ENCODE measurements at regions not wholly inside any gene's neighbourhood (a gene's known extent, or its start where the extent isn't known, plus 50 kb on each side); places are given as distances from the start of the nearest gene placed in this dataset.

DNA sequence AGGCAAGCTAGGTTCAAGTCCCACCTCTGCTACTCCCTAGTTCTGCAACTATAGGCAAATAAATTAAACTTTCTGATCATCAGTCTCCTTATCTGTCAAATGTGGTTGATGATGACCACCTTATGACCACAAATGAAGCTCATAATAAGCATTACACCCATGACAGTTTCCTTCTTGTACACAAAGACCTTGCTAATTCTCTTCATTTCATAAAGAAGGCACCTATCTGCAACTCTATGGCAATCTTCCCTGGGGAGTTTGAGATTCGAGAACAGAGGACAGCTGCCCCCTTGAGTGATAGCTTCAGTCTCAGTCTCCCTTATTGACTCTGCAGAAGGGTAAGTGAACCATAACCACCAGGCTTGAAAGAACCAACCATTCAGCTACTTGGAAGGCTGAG is 503.1 kb upstream of the DAB1 start:
- DNase-seq (ENCODE audit: insufficient read length) (no peak), FAIRE-seq (no peak)
- no peak for TF ChIP-seq TAF1 (IDR thresholded peaks at IDR 0.05; ENCODE audit: borderline replicate concordance, low read depth, low read length)
- TF ChIP-seq POLR2AphosphoS5 (IDR thresholded peaks at IDR 0.05; ENCODE audit: low read depth, low read length): no peak
- TF ChIP-seq POLR2A (IDR thresholded peaks at IDR 0.05; ENCODE audit: low read depth, low read length): no peak

DNA sequence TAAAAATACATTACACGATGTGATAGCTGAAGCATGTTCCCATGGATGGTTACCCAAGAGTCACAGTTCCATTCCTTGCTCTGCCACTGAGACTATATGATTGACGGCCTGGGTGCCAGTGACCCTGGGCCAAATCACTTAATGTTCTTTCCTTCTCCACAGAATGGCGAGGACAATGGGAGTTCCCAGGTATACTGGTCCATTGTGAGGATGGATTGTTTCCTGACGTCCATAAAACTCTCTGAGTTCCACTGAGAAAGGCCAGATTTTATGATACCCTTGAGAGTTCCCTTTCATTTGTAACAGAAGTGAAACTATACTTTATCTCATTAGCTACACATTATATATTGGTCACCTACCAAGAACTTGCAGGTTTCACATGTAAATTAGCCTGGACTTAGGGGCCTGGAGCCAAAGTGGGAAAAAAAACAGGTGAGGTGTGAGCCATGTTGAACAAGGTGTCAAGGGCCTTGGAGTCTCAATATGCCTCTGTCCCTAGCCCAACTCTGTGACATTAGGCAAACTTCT is 502.2 kb upstream of the DAB1 start:
- no peak for TF ChIP-seq TAF1 (IDR thresholded peaks at IDR 0.05; ENCODE audit: borderline replicate concordance, low read depth, low read length)
- no peak for TF ChIP-seq POLR2A (IDR thresholded peaks at IDR 0.05; ENCODE audit: low read depth, low read length)
- TF ChIP-seq POLR2AphosphoS5 (IDR thresholded peaks at IDR 0.05; ENCODE audit: low read depth, low read length): no peak
- FAIRE-seq: no peak
- no peak for DNase-seq (ENCODE audit: insufficient read length)

DNA sequence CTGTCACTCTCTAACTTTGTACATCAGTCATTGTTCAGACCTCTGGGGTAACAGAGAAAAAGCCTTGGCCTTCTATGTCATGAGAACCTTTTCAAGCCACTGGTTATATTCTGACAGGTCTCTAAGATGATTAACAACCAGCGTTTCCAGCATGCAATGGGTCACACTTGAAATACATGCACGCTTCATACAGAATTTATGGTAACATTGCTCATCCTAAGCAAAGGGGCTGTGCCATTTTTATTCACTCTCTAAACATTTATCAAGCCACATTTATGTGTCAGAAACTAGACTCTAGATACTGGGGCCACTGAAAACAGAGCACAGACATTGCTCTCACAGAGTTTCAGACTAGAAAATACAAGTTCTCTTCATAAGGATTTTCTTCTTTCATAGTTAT is 501.4 kb upstream of the DAB1 start:
- DNase-seq (ENCODE audit: insufficient read length) (no peak), FAIRE-seq (no peak)
- no peak for TF ChIP-seq POLR2A (IDR thresholded peaks at IDR 0.05; ENCODE audit: low read depth, low read length)
- TF ChIP-seq POLR2AphosphoS5 (IDR thresholded peaks at IDR 0.05; ENCODE audit: low read depth, low read length): no peak

DNA sequence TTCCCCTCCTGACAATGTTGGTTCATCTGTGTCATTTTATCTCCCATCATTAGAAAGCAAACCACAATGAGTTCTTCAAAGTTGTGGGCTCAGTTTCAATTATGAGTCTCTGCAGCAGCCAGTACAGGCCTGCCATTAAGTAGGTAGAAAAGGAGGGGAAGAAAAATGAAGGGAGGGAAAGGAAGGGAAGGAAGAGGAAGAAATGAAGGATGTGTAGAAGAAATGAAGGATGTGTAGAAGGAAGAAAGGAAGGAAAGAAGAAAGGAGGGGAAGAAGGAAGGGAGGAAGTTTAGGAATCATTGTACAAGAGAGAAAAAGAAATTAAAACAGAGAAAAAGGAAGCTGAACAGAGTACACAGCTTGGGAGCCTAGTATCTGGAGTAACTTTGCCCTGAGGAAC is 498.3 kb upstream of the DAB1 start:
- TF ChIP-seq POLR2A (IDR thresholded peaks at IDR 0.05; ENCODE audit: low read depth, low read length): no peak
- no peak for TF ChIP-seq TAF1 (IDR thresholded peaks at IDR 0.05; ENCODE audit: borderline replicate concordance, low read depth, low read length)
- TF ChIP-seq POLR2AphosphoS5 (IDR thresholded peaks at IDR 0.05; ENCODE audit: low read depth, low read length): no peak
- DNase-seq (ENCODE audit: insufficient read length) (no peak), FAIRE-seq (no peak)

DNA sequence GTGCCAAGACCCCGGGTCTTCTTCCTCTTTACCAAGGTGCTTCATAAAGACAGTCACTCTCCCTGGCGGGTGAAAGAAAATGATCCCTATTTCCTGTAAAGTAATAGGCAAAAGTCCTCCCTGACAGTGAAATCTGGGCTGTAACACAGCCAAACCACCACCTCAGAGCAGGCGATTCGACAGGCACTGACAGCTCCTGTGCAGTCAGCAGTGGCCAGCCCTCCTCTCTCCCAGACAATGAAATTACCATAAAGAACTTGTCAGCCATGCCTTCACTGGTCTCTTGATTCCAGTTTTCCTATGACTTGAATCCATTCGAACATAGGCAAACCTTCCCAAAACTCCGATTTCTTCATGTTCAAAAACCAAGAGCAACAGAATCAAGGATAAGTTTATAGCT is 492.2 kb upstream of the DAB1 start:
- no peak for FAIRE-seq
- TF ChIP-seq TAF1 (IDR thresholded peaks at IDR 0.05; ENCODE audit: borderline replicate concordance, low read depth, low read length): no peak
- TF ChIP-seq POLR2A (IDR thresholded peaks at IDR 0.05; ENCODE audit: low read depth, low read length): no peak
- TF ChIP-seq POLR2AphosphoS5 (IDR thresholded peaks at IDR 0.05; ENCODE audit: low read depth, low read length): no peak
- DNase-seq (ENCODE audit: insufficient read length): no peak

DNA sequence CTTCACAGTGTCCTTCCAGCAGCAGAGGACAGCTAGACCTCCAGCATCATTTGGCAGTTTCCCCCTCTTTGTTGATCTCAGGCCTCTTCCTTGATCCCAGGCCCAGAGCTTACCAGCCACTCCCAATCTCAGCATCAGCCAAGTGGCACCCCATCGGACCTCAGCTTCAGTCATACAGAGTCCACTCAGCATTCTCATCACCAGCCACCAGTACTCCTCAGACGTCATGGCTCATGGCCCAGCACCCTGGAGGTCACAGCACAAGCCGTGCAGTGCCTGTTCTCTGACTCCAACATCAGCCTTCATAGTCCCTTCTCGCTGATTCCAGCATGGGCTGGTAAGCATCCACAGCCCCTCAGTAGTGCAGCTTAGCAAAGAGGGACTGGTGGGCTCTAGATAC is 487.6 kb upstream of the DAB1 start:
- FAIRE-seq: no peak
- TF ChIP-seq TAF1 (IDR thresholded peaks at IDR 0.05; ENCODE audit: borderline replicate concordance, low read depth, low read length) (no peak), POLR2A (IDR thresholded peaks at IDR 0.05; ENCODE audit: low read depth, low read length) (no peak)
- no peak for DNase-seq (ENCODE audit: insufficient read length)

DNA sequence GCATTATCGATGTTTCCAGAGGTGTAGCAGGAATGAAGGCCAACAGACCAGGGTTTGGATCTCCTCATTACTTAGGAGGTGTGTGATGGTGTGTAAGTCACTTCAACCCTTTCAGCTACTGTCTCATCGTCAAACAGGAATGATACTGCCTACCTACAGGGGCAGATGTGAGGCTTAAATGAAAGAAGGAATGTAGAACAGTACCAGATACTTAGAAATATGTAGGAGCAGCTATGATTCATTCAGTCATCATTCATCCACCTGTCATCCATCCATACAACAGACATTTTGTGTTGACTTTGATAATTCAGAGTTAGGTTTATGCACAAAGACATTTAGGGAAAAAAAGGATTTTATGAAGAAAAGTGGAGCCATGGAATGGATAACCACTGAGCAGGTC is 486.9 kb upstream of the DAB1 start:
- no peak for DNase-seq (ENCODE audit: insufficient read length)
- TF ChIP-seq POLR2AphosphoS5 (IDR thresholded peaks at IDR 0.05; ENCODE audit: low read depth, low read length): no peak
- TF ChIP-seq TAF1 (IDR thresholded peaks at IDR 0.05; ENCODE audit: borderline replicate concordance, low read depth, low read length): no peak
- no peak for TF ChIP-seq POLR2A (IDR thresholded peaks at IDR 0.05; ENCODE audit: low read depth, low read length)
- FAIRE-seq: no peak

DNA sequence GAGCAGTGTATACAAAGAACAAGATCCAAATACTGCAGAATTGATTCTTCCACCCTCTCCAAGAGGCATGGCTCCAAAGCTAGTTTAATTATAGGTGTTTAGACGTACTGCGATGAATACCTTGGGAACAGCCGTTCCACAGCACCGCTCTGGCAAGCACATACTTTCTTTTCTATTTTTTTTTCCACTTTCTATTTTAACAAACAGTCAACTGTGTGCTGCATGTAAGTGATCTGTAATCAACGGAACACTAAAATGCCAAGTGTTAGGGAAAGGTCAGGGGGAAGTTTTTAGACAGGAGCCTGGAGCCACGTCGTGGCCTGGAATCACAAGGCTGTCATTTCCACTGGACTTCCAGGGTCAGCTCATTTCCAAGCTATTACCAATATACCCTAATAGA is 486.4 kb upstream of the DAB1 start:
- TF ChIP-seq TAF1 (IDR thresholded peaks at IDR 0.05; ENCODE audit: borderline replicate concordance, low read depth, low read length) (no peak), POLR2AphosphoS5 (IDR thresholded peaks at IDR 0.05; ENCODE audit: low read depth, low read length) (no peak), POLR2A (IDR thresholded peaks at IDR 0.05; ENCODE audit: low read depth, low read length) (no peak)
- FAIRE-seq (no peak), DNase-seq (ENCODE audit: insufficient read length) (no peak)

DNA sequence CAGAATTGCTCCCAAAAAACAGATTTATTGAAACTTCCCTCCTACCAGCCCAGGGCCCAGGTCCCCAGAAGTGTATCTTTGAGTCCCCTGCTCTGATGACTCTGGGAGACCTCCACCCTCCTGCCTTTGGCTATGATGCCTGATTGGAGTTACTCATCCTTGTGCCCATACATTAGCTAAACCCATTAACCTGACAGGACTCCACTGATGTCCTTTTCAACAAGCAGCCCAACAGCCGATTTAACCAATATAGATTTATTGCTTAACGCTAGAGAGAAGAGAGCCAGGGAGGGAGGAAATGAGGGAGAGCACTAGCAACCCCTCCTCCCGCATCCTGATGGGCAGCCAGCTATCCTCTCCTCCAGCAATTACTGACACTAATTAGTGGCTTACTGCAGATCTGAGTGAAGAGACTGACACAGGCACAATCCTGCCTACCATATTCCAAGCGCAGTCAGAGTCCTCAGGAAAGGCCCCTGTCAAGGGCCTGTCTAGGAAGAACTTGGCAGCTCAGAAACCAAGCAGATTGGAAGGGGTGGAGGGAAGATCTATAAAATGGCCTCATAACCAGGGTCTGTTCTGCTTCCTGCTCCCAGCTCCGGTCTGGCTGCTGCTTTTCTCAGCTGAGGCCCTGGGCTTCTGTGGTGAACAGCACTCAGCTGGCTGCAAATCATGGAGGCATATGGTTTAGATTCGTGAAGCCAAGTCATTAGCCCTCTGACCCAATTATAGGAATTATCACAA is 484.5 kb upstream of the DAB1 start:
- FAIRE-seq (no peak), DNase-seq (ENCODE audit: insufficient read length) (no peak)
- TF ChIP-seq TAF1 (IDR thresholded peaks at IDR 0.05; ENCODE audit: borderline replicate concordance, low read depth, low read length) (no peak), POLR2AphosphoS5 (IDR thresholded peaks at IDR 0.05; ENCODE audit: low read depth, low read length) (no peak), POLR2A (IDR thresholded peaks at IDR 0.05; ENCODE audit: low read depth, low read length) (no peak)

DNA sequence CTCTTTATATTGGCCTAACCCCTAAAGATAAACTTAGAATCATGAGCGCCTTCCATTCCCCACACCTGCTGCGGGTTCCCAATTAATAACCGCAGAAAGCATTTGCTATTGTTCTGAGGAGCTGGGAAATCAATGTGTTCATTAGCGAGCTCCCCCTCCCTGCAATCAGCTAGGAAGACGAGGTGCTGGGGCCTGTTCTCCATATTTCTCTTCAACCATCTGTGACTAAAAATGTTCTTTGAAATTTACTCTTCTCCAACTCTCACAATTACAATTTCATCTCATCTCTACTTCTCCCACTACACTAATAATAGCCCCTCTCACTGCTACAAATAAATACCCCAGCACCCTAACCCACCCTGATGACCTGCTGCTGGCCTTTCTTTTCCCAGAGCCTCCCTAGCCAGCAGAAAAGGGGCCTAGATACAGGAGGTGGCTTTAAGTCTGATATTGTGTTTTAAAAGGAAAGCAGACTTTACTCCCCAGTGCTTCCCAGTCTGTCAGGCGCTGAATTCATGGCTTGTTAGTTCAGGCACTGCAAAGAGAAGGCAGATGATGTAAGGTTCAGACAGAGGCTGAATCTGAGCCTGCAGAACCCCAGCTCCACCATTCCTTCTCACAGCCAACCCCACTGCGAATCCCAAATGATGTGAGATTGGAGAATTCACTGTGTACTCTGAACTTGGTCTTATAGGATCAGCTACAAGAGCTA is 477.5 kb upstream of the DAB1 start:
- DNase-seq (ENCODE audit: insufficient read length) (no peak), FAIRE-seq (no peak)
- no peak for TF ChIP-seq TAF1 (IDR thresholded peaks at IDR 0.05; ENCODE audit: borderline replicate concordance, low read depth, low read length)
- no peak for TF ChIP-seq POLR2A (IDR thresholded peaks at IDR 0.05; ENCODE audit: low read depth, low read length)
- TF ChIP-seq POLR2AphosphoS5 (IDR thresholded peaks at IDR 0.05; ENCODE audit: low read depth, low read length): no peak

DNA sequence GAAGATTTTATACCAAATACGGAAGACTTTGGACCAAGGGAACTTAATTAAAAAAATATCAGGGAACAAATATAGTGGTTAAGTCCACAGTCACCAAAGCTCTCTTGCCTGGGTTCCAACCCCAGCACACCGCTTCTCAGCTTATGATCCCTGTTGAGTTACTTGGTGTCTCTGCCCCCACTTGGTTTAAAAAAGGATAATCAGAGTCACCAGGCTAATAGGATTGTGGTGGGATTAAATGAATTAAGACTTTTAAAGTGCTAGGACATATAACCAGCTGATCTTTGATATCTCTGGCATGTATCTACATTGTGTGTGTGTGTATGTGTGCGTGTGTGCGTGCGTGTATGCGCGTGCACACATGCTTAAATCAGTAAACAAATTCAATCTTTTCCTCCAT is 474.7 kb upstream of the DAB1 start:
- FAIRE-seq (no peak), DNase-seq (ENCODE audit: insufficient read length) (no peak)
- TF ChIP-seq POLR2A (IDR thresholded peaks at IDR 0.05; ENCODE audit: low read depth, low read length) (no peak), POLR2AphosphoS5 (IDR thresholded peaks at IDR 0.05; ENCODE audit: low read depth, low read length) (no peak), TAF1 (IDR thresholded peaks at IDR 0.05; ENCODE audit: borderline replicate concordance, low read depth, low read length) (no peak)

DNA sequence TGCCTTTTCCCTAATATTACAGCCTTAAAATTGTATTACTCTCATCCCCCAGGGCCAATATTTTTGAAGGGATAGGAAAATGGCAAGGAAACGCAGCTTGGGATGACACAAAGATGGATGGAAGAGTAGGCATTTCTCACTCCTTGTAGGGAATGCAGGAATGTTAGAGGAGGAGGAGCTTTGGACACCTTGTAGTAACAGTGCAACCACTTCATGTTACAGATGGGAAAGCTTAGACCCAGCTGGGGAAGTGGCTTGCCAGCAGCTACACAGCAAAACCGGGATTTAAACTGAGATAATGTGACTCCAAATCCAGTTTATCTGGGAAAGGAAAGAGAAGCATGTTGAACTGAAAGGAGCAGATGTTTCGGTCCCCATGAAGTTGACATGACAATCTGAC is 473.7 kb upstream of the DAB1 start:
- no peak for FAIRE-seq
- TF ChIP-seq POLR2AphosphoS5 (IDR thresholded peaks at IDR 0.05; ENCODE audit: low read depth, low read length) (no peak), POLR2A (IDR thresholded peaks at IDR 0.05; ENCODE audit: low read depth, low read length) (no peak), TAF1 (IDR thresholded peaks at IDR 0.05; ENCODE audit: borderline replicate concordance, low read depth, low read length) (no peak)
- no peak for DNase-seq (ENCODE audit: insufficient read length)
